ENCODE measurements at regions not wholly inside any gene's neighbourhood (a gene's known extent, or its start where the extent isn't known, plus 50 kb on each side); places are given as distances from the start of the nearest gene placed in this dataset.

DNA sequence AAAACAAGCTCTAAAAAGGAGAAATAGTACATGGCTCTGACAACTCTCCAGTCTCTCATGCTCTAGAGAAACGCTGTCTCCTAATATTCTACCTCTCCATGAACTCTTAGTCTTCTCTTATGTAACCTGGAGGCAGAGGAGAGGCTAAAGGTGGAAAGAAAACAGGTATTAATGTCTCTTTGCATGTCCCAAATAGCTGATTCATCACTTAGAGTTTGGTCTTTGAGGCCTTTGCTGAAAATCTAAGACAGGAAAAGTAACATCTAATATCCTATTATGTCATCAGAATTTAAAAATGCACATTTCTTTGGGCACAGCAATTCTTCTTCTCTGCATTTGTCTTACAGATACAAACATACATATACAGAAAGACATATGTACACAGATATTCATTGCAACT, 127.2 kb downstream of the DHRS2 start:
- H3K23me2 ChIP-seq (ENCODE audit: insufficient read length, low read depth, low read length, poor library complexity, severe bottlenecking): no peaks in the 10 kb centered on the region
- no peak overlapping the region for H2AFZ ChIP-seq (ENCODE audit: low read length)
- H2AK5ac ChIP-seq (ENCODE audit: insufficient read length, low read length): no peak overlapping the region
- Mint-ChIP-seq H3K27me3 (ENCODE audit: low read depth) (peaks cover 6% of the 10 kb centered on the region; the same call in 1 of the 2 replicates), H3K27ac (no peak overlapping the region), H3K9me3 (peaks cover 4 to 85% of the 10 kb centered on the region in 2 experiments; a peak in 4 of 5 replicates), H3K36me3 (ENCODE audit: insufficient read depth in 1 of 3, low read depth in 3 of 3) (peaks cover 0 to 13% (median 4%) of the 10 kb centered on the region in 3 experiments; a peak in 2 of 7 replicates), H3K4me3 (no peak overlapping the region), H3K4me1 (no peaks in the 10 kb centered on the region)
- no CpG with 5 or more reads among the region's 1 CpG for WGBS (ENCODE audit: extremely low coverage, insufficient read length, low lambda C conversion rate)
- no peak overlapping the region for H3K4ac ChIP-seq (ENCODE audit: low read depth, low read length)
- no peaks in the 10 kb centered on the region for H3K79me2 ChIP-seq (ENCODE audit: insufficient read depth, low read length)
- no peaks in the 10 kb centered on the region for H3K27me3 ChIP-seq (ENCODE audit: insufficient read depth, low read length)
- H4K8ac ChIP-seq (replicated peaks; ENCODE audit: insufficient read length, low read depth, low read length): no peak overlapping the region
- H3K4me2 ChIP-seq (ENCODE audit: insufficient read depth, insufficient read length, low read length): no peak overlapping the region
- no peak overlapping the region for H3K27ac ChIP-seq (ENCODE audit: insufficient read length, low read depth, low read length)
- no peak overlapping the region for H2BK120ac ChIP-seq (ENCODE audit: low read depth, low read length, poor library complexity, severe bottlenecking)
- H4K5ac ChIP-seq (ENCODE audit: insufficient read length, low read depth, low read length): no peak overlapping the region
- H3K14ac ChIP-seq (ENCODE audit: insufficient read depth, low read length): no peak overlapping the region
- no peak overlapping the region for H3K9ac ChIP-seq (ENCODE audit: extremely low read depth, insufficient read length, low read length)
- no peak overlapping the region for H2BK12ac ChIP-seq (ENCODE audit: insufficient read length, low read depth, low read length)
- peaks cover 11% of the 10 kb centered on the region for H3K9me3 ChIP-seq (ENCODE audit: control insufficient read depth, low read depth, low read length)
- no peak overlapping the region for H3K18ac ChIP-seq (ENCODE audit: insufficient read length, low read depth, low read length)
- no peak for DNase-seq
- no peak overlapping the region for H2BK5ac ChIP-seq (ENCODE audit: insufficient read length, low read length)
- H3T11ph ChIP-seq (ENCODE audit: low read length): no peak overlapping the region
- H3K4me1 ChIP-seq (ENCODE audit: insufficient read depth, low read length): no peaks in the 10 kb centered on the region
- no peak overlapping the region for H4K91ac ChIP-seq (ENCODE audit: insufficient read length, low read depth, low read length)
- no peak for TF ChIP-seq CTCF (conservative IDR thresholded peaks at IDR 0.05)
- H3K79me1 ChIP-seq (ENCODE audit: insufficient read depth, low read depth, low read length, poor library complexity, severe bottlenecking): no peaks in the 10 kb centered on the region
- H3K56ac ChIP-seq (ENCODE audit: insufficient read length, low read depth, low read length): no peak overlapping the region
- no peak overlapping the region for H2BK15ac ChIP-seq (ENCODE audit: low read depth, low read length)
- no peak overlapping the region for H3K23ac ChIP-seq (ENCODE audit: insufficient read length, low read depth, low read length)
- no peaks in the 10 kb centered on the region for H4K20me1 ChIP-seq (ENCODE audit: control insufficient read depth, insufficient read depth, insufficient read length)
- H2BK20ac ChIP-seq (ENCODE audit: low read depth, low read length, poor library complexity, severe bottlenecking): no peak overlapping the region
